Right lobe of liver (tissue), 4 donors: ENCODE measurements at regions not wholly inside any gene's neighbourhood (a gene's known extent, or its start where the extent isn't known, plus 50 kb on each side); places are given as distances from the start of the nearest gene placed in this dataset.

ENCODE experiments used
- CTCF ChIP-seq, 4 donors: fragments of 200-600 bp in 3 of 4; fragments of 450-650 bp in 1 of 4; IDR thresholded peaks; one replicate each; pipeline versions ENCODE4 v1.5.1 to v1.8.0; 2016 to 2022; ENCODE audit warnings: antibody characterized with exemption in 4 of 4, mild to moderate bottlenecking in 2 of 4
- POLR2A ChIP-seq: fragments of 450-650 bp; IDR thresholded peaks from one replicate; pipeline ENCODE4 v1.6.1; 2017; ENCODE audit warnings: antibody characterized with exemption, mild to moderate bottlenecking
- donor health status: DM: no; HTN: no; CAD: no.
- donor health status: DM: no; HTN: no; CAD: no.
- donor health status: DM: no; HTN: yes; CAD: no.

GRCh38 chr20:61119273-61119672 lies 132.8 kb upstream of the CDH4 start:
- TF ChIP-seq CTCF (IDR thresholded peaks at IDR 0.05) (no peak), POLR2A (no peak)
